ENCODE measurements at regions not wholly inside any gene's neighbourhood (a gene's known extent, or its start where the extent isn't known, plus 50 kb on each side); places are given as distances from the start of the nearest gene placed in this dataset.

- no peak for DNase-seq
- Histone ChIP-seq H3K4me1 (no peaks in the 10 kb centered on the region), H3K9me3 (no peaks in the 10 kb centered on the region), H3K27ac (peak overlapping the region in 6 of 8 donors; percentile 54 to 85 (median 74)), H3K27me3 (replicated peaks in 1 of 7) (peaks cover 0 to 11% (median 0%) of the 10 kb centered on the region in 7 donors), H3K4me3 (no peak overlapping the region), H3K36me3 (no peaks in the 10 kb centered on the region)
- WGBS, 5 donors, result 58 to 74% (median 69%) methylated on average over 2 of the region's 2 CpGs
- intact Hi-C loops (cut with DNase I; ENCODE audit: low total_unique reads), result no loop called here
- TF ChIP-seq, protein P1, sequence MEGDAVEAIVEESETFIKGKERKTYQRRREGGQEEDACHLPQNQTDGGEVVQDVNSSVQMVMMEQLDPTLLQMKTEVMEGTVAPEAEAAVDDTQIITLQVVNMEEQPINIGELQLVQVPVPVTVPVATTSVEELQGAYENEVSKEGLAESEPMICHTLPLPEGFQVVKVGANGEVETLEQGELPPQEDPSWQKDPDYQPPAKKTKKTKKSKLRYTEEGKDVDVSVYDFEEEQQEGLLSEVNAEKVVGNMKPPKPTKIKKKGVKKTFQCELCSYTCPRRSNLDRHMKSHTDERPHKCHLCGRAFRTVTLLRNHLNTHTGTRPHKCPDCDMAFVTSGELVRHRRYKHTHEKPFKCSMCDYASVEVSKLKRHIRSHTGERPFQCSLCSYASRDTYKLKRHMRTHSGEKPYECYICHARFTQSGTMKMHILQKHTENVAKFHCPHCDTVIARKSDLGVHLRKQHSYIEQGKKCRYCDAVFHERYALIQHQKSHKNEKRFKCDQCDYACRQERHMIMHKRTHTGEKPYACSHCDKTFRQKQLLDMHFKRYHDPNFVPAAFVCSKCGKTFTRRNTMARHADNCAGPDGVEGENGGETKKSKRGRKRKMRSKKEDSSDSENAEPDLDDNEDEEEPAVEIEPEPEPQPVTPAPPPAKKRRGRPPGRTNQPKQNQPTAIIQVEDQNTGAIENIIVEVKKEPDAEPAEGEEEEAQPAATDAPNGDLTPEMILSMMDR (IDR thresholded peaks at IDR 0.05 in 8 of 11, conservative IDR thresholded peaks at IDR 0.05 in 3 of 11), result no peak
- TF ChIP-seq POLR2AphosphoS5 (IDR thresholded peaks at IDR 0.05), result peak in 1 of 3 donors; percentile 16
Measured at GRCh38 chr11:15625691-15626090, 511.0 kb downstream of the INSC start.

DNA sequence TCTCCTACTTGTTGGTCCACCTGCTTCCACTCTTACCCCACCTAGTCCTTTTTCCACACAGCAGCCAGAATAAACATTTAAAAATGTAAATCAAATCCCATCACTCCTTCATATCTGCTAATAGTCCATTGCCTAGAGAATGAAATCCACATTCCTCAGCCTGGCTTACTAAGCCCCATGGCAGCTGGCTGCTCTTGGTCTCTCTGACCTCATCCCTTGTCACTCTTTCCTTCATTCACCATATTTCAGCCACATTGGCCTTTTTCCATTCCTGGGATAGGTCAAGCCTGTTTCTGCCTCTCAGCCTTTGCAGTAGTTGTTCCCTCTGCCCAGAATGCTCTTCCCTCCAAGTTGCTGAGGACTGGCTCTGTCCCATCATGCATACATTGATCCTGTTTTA, 512.8 kb downstream of the INSC start:
- no peaks in the 10 kb centered on the region for H3K4me1 ChIP-seq
- no peak for DNase-seq
- intact Hi-C loops (cut with DNase I; ENCODE audit: low total_unique reads), result no loop called here
- H3K27ac ChIP-seq, result peak overlapping the region in 1 of 8 donors; percentile 84
- TF ChIP-seq POLR2AphosphoS5 (IDR thresholded peaks at IDR 0.05) (no peak), POLR2A (IDR thresholded peaks at IDR 0.05) (no peak)
- TF ChIP-seq, protein P1 (IDR thresholded peaks at IDR 0.05 in 8 of 11, conservative IDR thresholded peaks at IDR 0.05 in 3 of 11), result no peak
- H3K36me3 ChIP-seq, result no peaks in the 10 kb centered on the region
- H3K27me3 ChIP-seq (replicated peaks in 1 of 7), result peaks cover 0 to 9% (median 0%) of the 10 kb centered on the region in 7 donors
- no peak overlapping the region for H3K4me3 ChIP-seq
- no peaks in the 10 kb centered on the region for H3K9me3 ChIP-seq

GRCh38 chr11:15629690-15630321, 515.1 kb downstream of the INSC start:
- Histone ChIP-seq H3K27me3 (replicated peaks in 1 of 7) (no peaks in the 10 kb centered on the region), H3K9me3 (no peaks in the 10 kb centered on the region), H3K4me1 (no peaks in the 10 kb centered on the region), H3K36me3 (no peaks in the 10 kb centered on the region), H3K4me3 (no peak overlapping the region), H3K27ac (peak overlapping the region in 3 of 8 donors; percentile 49 to 84 (median 58))
- no peak for DNase-seq
- intact Hi-C loops (cut with DNase I; ENCODE audit: low total_unique reads), result no loop called here
- TF ChIP-seq, protein P1 (IDR thresholded peaks at IDR 0.05 in 8 of 11, conservative IDR thresholded peaks at IDR 0.05 in 3 of 11), result peak in 5 of 11 experiments; percentile 31 to 46 (median 38)
- no peak for TF ChIP-seq POLR2AphosphoS5 (IDR thresholded peaks at IDR 0.05)
- WGBS, 5 donors, result 29 to 51% (median 49%) methylated on average over 6 of the region's 6 CpGs

DNA sequence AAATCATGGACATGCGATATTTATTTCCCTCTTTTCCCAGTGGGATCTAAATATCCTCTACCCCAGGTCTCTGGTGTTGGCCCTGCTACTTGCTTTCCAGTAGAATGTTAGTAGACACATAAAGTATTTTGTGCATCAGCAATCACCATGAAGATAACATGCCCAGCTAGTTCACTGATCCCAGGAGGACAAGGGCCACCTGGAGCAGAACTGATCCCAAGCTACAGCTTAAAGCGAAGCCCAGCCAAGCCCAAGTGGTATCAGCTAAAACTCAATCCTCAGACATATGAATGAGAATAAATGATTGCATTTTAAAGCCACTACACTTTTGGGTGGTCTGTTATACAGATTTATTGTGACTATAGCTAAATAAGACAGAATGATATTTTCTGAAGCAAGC, 516.2 kb downstream of the INSC start:
- Histone ChIP-seq H3K27me3 (replicated peaks in 1 of 7) (no peaks in the 10 kb centered on the region), H3K27ac (no peak overlapping the region), H3K9me3 (no peaks in the 10 kb centered on the region), H3K4me3 (no peak overlapping the region), H3K36me3 (no peaks in the 10 kb centered on the region), H3K4me1 (no peaks in the 10 kb centered on the region)
- no peak for DNase-seq
- intact Hi-C loops (cut with DNase I; ENCODE audit: low total_unique reads), result no loop called here
- WGBS, 5 donors, result 59 to 86% (median 77%) methylated on average over 2 of the region's 2 CpGs
- TF ChIP-seq POLR2A (IDR thresholded peaks at IDR 0.05), result no peak
- TF ChIP-seq POLR2AphosphoS5 (IDR thresholded peaks at IDR 0.05), result no peak
- TF ChIP-seq, protein P1 (IDR thresholded peaks at IDR 0.05 in 8 of 11, conservative IDR thresholded peaks at IDR 0.05 in 3 of 11), result no peak
